NOMO-1 treated with dmso at 0.1 percent for 144 hours (cell line): ENCODE measurements at regions not wholly inside any gene's neighbourhood (a gene's known extent, or its start where the extent isn't known, plus 50 kb on each side); places are given as distances from the start of the nearest gene placed in this dataset.
A peak's percentile ranks its signal among the peaks of the same experiment; 100 is the strongest.
"Not testable (repeated sequence)": the region's sequence is repeated elsewhere in the genome, so short reads cannot be mapped to it uniquely, and the experiment has no call there.

Experiments
- DNase-seq: peaks from one replicate; lab custom pipeline; 2025; ENCODE audit not compliant: unreplicated experiment; lab: John Stamatoyannopoulos, UW

- DNase-seq = not testable (repeated sequence)
These were observed 61.3 kb downstream of the SYF2 start for GRCh38 chr1:25171013-25171412.

DNA sequence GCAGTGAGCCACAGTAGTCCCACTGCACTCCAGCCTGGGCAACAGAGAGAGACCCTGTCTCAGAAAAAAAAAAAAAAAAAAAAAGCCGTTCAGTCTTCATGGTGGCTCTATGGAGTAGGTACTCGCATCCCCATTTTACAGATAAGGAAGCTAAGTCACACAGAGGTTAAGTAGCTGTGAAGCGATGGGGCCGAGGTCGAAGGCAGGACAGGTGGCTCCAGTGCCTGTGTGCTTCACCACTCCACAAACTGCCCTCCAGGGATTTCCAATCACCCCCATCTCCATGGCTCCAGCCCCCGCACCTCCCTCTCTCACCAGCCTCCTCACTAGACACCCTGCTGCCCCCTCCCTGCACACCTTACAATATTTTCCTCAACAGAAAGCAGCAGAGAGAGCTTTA lies 61.9 kb downstream of the SYF2 start:
- DNase-seq = no peak

DNA sequence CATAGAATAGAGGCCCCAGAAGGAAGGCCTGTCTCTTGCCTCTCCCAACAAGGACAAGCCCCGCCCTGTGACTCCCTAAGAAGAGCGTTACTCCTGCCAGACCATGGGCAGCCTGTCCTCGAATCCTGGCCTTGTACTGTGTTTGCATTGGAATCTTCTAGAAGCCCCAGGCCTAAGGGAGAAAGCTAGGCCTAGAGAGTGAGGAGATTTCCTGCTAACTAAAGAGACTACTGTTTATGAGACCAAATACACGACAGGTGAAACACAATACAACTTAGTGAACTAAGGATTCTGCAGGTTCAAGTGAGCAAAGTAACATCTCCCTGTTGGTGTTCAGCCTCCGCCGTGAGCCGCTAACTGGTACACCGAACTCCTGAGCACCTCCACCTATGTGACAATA lies 62.7 kb downstream of the SYF2 start:
- DNase-seq = no peak

DNA sequence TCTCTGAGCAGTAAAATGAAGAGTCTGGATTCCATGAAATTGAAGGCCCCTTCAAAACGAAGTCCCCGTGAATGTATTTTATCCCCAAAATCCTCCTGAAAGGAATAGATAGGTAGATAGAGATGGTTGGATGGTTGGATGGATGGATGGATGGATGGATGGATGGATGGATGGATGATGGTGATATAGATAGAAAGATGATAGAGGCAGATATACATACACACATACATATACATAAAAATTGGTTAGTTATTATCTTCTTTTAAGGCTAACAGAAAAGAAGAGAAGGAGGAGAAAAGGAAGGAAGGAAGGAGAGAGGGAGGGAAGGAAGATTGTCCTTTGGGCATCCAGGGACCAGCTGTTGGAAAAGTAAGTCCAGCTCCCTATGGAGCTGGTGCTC lies 63.1 kb downstream of the SYF2 start:
- no peak for DNase-seq

GRCh38 chr1:25168193-25169071 lies 63.9 kb downstream of the SYF2 start:
- no peak for DNase-seq

- DNase-seq = no peak
These were observed 64.8 kb downstream of the SYF2 start for GRCh38 chr1:25167269-25168192.

DNA sequence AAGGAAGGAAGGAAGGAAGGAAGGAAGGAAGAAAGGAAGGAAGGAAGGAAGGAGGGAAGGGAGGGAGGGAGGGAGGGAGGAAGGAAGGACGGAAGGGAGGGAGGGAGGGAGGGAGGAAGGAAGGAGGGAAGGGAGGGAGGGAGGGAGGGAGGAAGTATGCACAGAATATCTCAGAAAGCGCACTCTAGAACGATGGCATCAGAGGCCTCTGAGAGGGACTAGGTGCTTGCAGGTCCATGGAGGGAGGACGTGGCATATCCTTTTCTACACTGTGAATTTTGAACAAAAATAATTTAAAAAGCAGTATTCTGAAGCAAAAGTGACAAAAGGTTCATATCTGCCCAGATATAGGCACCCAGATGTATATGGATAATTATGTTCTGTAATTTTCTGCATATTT lies 65.5 kb downstream of the SYF2 start:
- DNase-seq = no peak

GRCh38 chr1:25163986-25164385 lies 68.3 kb downstream of the SYF2 start:
- DNase-seq = no peak

DNA sequence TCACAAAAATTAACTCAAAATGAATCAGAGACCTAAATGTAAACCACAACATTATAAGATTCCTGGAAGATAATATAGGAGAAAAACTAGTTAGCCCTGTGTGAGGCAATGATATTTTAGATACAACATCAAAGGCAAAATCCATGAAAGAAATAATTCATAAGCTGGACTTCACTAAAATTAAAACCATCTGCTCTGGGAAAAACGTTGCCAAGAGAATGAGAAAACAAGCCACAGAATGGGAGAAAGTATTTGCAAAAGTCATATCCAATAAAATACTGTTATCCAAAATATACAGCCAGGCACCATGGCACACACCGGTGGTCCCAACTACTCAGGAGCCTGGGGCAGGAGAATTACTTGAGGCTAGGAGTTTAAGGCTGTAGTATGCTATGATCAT lies 70.3 kb downstream of the SYF2 start:
- DNase-seq = no peak

- no peak for DNase-seq
These were observed 74.5 kb downstream of the SYF2 start for GRCh38 chr1:25157846-25158245.

DNA sequence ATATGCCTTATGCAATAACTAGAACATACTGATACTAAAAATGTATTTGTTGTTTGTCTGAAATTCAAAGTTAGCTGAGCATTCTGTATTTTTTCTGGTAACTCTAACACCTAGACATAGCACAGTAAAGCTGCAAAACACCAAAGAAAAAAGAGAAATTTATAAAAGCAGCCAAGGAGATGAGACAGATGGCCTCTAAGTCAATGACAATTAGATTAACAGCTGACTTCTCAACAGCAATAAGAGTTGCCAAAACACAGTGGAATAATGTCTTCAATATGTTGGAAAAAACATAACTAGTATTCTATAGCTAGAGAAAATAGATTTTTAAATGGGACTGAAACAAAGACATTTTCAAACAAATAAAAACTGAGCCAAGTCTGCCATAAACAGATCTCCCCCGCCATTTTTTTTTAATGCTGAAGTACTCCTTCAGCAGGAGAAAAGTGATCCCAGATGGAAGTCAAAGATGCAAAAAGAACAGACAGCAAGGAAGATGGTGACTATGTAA lies 81.3 kb downstream of the SYF2 start:
- DNase-seq = no peak

DNA sequence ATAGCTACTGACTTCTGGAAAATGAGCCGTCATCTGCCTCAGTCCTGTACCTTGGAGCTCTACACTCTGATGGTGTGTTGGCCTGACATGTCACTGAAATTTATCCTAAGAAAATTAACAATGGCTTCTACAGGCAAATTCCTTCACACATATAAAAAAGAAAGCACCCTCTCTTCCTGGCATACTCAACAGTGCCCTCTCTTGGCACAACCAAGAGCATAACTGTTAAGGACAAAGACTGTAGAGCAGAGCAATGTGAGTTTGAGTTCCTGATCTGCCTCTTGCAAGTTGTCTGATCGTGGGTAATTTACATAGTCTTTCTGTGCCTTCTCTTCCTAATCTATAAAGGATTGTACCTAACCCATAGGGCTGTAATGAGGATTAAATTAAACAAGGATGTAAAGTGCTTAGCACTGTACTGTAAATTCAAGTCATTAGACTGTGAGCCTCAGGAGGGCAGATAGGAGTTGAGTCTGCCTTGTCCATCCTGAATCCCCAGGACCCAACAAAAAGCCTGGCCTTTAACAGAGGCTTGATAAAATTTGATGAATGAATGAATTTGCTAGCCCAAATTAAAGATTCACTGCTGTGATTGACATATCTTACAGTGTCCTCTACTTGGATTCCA lies 83.5 kb downstream of the SYF2 start:
- DNase-seq = peak; percentile 40

DNA sequence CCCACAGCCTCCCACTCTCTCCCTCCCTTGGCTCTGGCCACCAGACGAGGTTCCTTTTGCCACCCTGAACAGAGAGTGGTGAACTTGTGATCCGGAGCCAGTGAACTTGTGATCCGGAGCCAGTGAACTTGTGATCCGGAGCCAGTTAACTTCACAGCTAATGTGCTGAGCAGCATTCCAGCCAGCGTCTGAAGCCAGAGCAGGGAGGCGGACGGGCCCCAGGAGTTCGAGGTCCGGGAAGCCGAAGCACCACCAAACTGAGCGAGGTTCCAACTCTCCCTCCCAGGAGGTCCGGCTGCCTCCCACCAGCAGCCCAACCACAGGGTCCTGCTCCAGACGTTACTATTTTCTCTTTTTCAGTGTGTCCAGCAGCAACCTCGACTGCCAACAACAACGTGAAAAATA lies 85.8 kb downstream of the SYF2 start:
- DNase-seq = no peak

DNA sequence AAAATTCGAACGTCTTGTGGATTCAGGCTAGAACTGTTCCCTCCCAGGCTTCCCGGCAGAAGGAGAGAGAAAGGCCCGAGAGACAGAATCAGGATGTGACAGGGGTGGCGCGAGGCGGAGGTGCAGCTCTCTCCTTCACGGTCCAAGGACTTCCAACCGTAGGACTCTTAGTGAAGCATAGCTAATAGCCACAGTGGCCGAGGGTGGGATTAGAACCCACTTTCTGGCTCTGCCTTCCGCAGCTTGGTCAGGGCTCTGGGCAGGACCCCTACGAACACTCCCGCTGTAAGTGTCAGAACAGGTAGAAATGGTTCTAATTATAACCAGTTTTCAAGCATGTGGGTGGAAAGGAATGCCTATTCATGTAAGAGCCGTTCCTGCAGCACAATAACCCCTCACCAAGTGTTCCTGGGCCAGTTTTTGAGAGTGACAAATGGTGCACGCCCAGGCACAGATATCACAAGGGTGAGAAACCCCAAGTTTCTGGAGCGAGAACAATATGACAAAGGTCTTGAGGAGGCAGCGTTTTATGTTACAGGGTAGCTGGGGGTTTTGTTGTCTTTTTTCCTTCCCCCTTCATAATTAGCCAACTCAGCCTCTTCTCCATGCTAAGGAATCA lies 86.4 kb downstream of the SYF2 start:
- no peak for DNase-seq

DNA sequence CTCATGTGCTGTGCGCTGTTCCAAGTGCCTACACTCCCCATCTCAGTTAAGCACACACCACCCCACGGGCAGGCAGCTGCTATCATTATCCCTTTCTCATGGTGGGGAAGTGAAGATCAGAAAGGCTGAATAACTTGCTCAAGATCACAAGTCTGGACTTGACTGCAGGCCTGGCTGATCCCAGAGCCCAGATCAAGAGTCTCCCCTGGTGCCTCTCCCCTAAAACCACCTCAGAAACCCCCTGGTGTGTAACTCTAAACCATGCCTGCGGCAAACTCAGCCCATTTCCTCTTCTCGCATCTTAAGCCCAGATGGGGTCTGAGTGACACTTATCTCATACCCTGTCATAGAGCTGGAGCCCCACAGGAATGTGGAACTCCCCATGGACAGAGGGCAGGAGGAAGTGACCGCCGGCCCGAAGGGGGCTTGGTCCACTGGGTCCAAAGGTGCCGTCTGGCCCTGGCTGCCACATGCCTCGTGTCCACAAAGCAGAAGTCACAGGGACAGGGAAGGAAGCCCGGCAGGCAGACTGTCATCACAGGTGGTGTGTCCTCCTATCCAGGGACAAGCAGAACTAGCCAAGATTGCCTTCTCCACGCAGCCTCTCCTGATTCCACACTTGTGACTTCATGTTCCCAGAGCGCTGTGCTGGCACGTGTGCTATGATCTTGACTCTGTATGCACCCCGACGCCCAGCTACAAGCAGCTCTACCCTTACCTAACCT lies 92.1 kb downstream of the SYF2 start:
- DNase-seq = peak; percentile 49

- DNase-seq = no peak
These were observed 94.5 kb downstream of the SYF2 start for GRCh38 chr1:25137521-25138395.

- no peak for DNase-seq
These were observed 95.2 kb downstream of the SYF2 start for GRCh38 chr1:25137106-25137505.

DNA sequence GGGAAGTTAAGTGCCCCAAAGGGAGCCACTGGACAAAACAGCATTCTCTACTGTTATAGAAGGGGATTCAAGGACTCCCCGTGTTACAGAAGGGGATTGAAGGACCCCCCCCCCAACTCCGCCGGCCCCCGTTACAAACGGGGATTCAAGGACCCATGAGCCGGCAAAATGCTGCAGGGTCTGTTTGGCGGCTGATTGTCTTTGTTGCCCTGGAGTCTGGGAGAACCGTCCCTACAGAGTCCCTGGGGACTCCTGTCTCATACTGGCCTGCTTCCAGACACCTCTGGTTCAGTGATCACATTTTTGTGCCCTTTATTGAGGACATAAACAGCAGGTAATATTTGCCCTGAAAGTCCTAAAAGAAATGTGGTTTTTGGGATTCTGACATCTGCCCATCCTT lies 96.4 kb downstream of the SYF2 start:
- no peak for DNase-seq

GRCh38 chr1:25134801-25135461 lies 97.4 kb downstream of the SYF2 start:
- DNase-seq = no peak
